A549 (cell line): ENCODE measurements at regions not wholly inside any gene's neighbourhood (a gene's known extent, or its start where the extent isn't known, plus 50 kb on each side); places are given as distances from the start of the nearest gene placed in this dataset.

ENCODE experiments used
- EP300 ChIP-seq, 2 experiments: fragments of >200 bp; sonication (Bioruptor Twin); formaldehyde crosslinking; IDR thresholded peaks; 2 replicates in 1 of 2; 3 replicates in 1 of 2; pipeline ENCODE4 v1.6.1; 2016 to 2017
- PHF8 ChIP-seq: fragments of 200-600 bp; sonication (generic); IDR thresholded peaks from 2 replicates; pipeline ENCODE4 v1.6.1; 2016; ENCODE audit warnings: low read depth, mild to moderate bottlenecking, antibody characterized with exemption, moderate library complexity, borderline replicate concordance
- POLR2A ChIP-seq: IDR thresholded peaks from 2 replicates; pipeline ENCODE4 v1.6.1; 2012; ENCODE audit warnings: mild to moderate bottlenecking, low read length
- POLR2AphosphoS2 ChIP-seq: conservative IDR thresholded peaks from 2 replicates; pipeline ENCODE4 v1.6.1; 2012; ENCODE audit warnings: low read length, improper control_type of control experiment, inconsistent platforms
- SMC3 ChIP-seq: fragments of >200 bp; sonication (Bioruptor Twin); formaldehyde crosslinking; IDR thresholded peaks from 3 replicates; pipeline ENCODE4 v1.6.1; 2018; ENCODE audit warnings: inconsistent platforms

DNA sequence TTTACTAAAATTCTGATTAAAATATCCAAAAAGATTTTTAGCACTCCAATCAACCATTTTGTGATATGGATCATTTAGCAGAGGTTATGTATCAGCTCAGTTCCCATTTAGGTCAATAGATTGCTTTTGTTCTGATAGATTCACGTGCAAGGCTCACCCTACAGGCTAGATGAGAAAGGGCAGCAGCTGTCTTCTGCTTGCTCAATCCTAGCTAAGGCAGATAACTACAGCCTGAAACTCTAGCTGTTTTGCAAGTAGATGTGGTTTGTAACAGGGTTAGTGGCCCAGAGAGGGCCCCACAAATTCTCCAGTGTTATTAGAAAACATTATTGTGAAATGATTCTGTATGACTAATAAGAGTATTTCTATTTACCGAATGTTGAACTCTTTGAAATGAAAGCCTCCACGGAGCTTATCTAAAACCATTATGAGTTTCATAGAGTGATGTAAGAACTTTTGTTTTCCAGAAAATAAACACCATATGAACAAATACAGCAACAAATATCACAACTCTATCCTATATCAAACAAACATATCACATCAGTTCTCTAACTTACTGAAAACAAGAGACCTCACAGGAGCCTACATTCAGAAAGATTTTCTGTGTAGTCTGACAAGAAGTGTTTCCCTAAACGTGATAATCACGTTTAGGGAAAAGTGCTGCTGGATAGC, 841.9 kb upstream of the ACO1 start:
- TF ChIP-seq SMC3 (no peak), EP300 (IDR thresholded peaks at IDR 0.05) (no peak), PHF8 (no peak), POLR2A (no peak), POLR2AphosphoS2 (no peak)
